ENCODE measurements at regions not wholly inside any gene's neighbourhood (a gene's known extent, or its start where the extent isn't known, plus 50 kb on each side); places are given as distances from the start of the nearest gene placed in this dataset.

GRCh38 chr3:30500666-30501399, 105.6 kb upstream of the TGFBR2 start:
- TF ChIP-seq POLR2A (IDR thresholded peaks at IDR 0.05; ENCODE audit: low read length) (no peak), GATA1 (IDR thresholded peaks at IDR 0.05; ENCODE audit: low read depth, low read length) (no peak)
